Activated naive CD8-positive, alpha-beta T cell treated with anti-CD3 and anti-CD28 coated beads, Interleukin-2, amount 10 ng/mL, durations not matched to agents 7 days and 5 days (primary cell): ENCODE measurements at regions not wholly inside any gene's neighbourhood (a gene's known extent, or its start where the extent isn't known, plus 50 kb on each side); places are given as distances from the start of the nearest gene placed in this dataset.
"Not testable (repeated sequence)": the region's sequence is repeated elsewhere in the genome, so short reads cannot be mapped to it uniquely, and the experiment has no call there.

ENCODE experiments used
- ATAC-seq: fragments of 150-1000 bp; cut with Tn5 transposase; one replicate; pipeline ENCODE4 v1.10.0; 2021; ENCODE audit warnings: low read depth, moderate library complexity
- POLR2A ChIA-PET: fragments of 350-600 bp; sonication (Branson Sonifier 250); formaldehyde crosslinking; loops from one replicate; lab custom pipeline; 2021; ENCODE audit warnings: antibody characterized with exemption; lab: Charles Lee
- DNase-seq: peaks from one replicate; pipeline ENCODE4 v3.0.0; 2021
- H3K27ac Mint-ChIP-seq: one replicate; pipeline ENCODE4 v1.8.0; 2022; ENCODE audit warnings: mild to moderate bottlenecking, mixed read lengths
- H3K27me3 Mint-ChIP-seq: one replicate; pipeline ENCODE4 v1.8.0; 2022; ENCODE audit warnings: mild to moderate bottlenecking, moderate library complexity, mixed read lengths
- H3K36me3 Mint-ChIP-seq: one replicate; pipeline ENCODE4 v1.8.0; 2021; ENCODE audit warnings: mild to moderate bottlenecking, mixed read lengths
- H3K4me1 Mint-ChIP-seq: one replicate; pipeline ENCODE4 v1.8.0; 2021; ENCODE audit warnings: mixed read lengths
- H3K4me3 Mint-ChIP-seq: one replicate; pipeline ENCODE4 v1.8.0; 2022; ENCODE audit warnings: mild to moderate bottlenecking, moderate library complexity, mixed read lengths
- H3K9me3 Mint-ChIP-seq: one replicate; pipeline ENCODE4 v1.8.0; 2021; ENCODE audit warnings: mixed read lengths

GRCh38 chr12:18824287-18824686, 86.4 kb downstream of the CAPZA3 start:
- Mint-ChIP-seq H3K27ac (no peak overlapping the region), H3K36me3 (no peaks in the 10 kb centered on the region), H3K9me3 (no peaks in the 10 kb centered on the region), H3K27me3 (no peaks in the 10 kb centered on the region), H3K4me3 (no peak overlapping the region), H3K4me1 (no peaks in the 10 kb centered on the region)
- DNase-seq = no peak
- POLR2A ChIA-PET = no interaction called here
- ATAC-seq = no peak

GRCh38 chr12:18825138-18825537, 87.2 kb downstream of the CAPZA3 start:
- no peaks in the 10 kb centered on the region for H3K9me3 Mint-ChIP-seq
- no peaks in the 10 kb centered on the region for H3K36me3 Mint-ChIP-seq
- H3K27ac Mint-ChIP-seq = no peak overlapping the region
- DNase-seq (no peak), ATAC-seq (no peak)
- no peak overlapping the region for H3K4me3 Mint-ChIP-seq
- H3K27me3 Mint-ChIP-seq = no peaks in the 10 kb centered on the region
- POLR2A ChIA-PET = no interaction called here
- no peaks in the 10 kb centered on the region for H3K4me1 Mint-ChIP-seq

- H3K36me3 Mint-ChIP-seq = no peaks in the 10 kb centered on the region
- H3K27ac Mint-ChIP-seq = no peak overlapping the region
- no peak for ATAC-seq
- POLR2A ChIA-PET = no interaction called here
- H3K4me3 Mint-ChIP-seq = no peak overlapping the region
- no peaks in the 10 kb centered on the region for H3K4me1 Mint-ChIP-seq
- H3K27me3 Mint-ChIP-seq = no peaks in the 10 kb centered on the region
- no peaks in the 10 kb centered on the region for H3K9me3 Mint-ChIP-seq
- no peak for DNase-seq
Measured at GRCh38 chr12:18827913-18828312, 90.0 kb downstream of the CAPZA3 start.

GRCh38 chr12:18828483-18828882, 90.6 kb downstream of the CAPZA3 start:
- POLR2A ChIA-PET = no interaction called here

GRCh38 chr12:18828987-18829386, 91.1 kb downstream of the CAPZA3 start:
- ATAC-seq = no peak
- no peak for DNase-seq
- no peaks in the 10 kb centered on the region for H3K27me3 Mint-ChIP-seq
- POLR2A ChIA-PET = no interaction called here
- no peaks in the 10 kb centered on the region for H3K9me3 Mint-ChIP-seq
- no peak overlapping the region for H3K4me3 Mint-ChIP-seq
- H3K4me1 Mint-ChIP-seq = no peaks in the 10 kb centered on the region
- no peaks in the 10 kb centered on the region for H3K36me3 Mint-ChIP-seq
- no peak overlapping the region for H3K27ac Mint-ChIP-seq

More at GRCh38 chr12:18828483-18828882, 90.6 kb downstream of the CAPZA3 start:
- DNase-seq = no peak
- Mint-ChIP-seq H3K9me3 (no peaks in the 10 kb centered on the region), H3K36me3 (no peaks in the 10 kb centered on the region), H3K4me1 (no peaks in the 10 kb centered on the region), H3K27ac (no peak overlapping the region), H3K4me3 (no peak overlapping the region), H3K27me3 (no peaks in the 10 kb centered on the region)
- ATAC-seq = no peak

- H3K27ac Mint-ChIP-seq, DNase-seq, H3K27me3 Mint-ChIP-seq, POLR2A ChIA-PET, H3K4me1 Mint-ChIP-seq, H3K4me3 Mint-ChIP-seq, H3K9me3 Mint-ChIP-seq, ATAC-seq, H3K36me3 Mint-ChIP-seq: not testable (repeated sequence)
Measured at GRCh38 chr12:18832932-18833331, 95.0 kb downstream of the CAPZA3 start.

- Mint-ChIP-seq H3K9me3 (peaks cover 3% of the 10 kb centered on the region), H3K4me1 (no peaks in the 10 kb centered on the region), H3K27ac (no peak overlapping the region), H3K4me3 (no peak overlapping the region), H3K27me3 (no peaks in the 10 kb centered on the region), H3K36me3 (no peaks in the 10 kb centered on the region)
- POLR2A ChIA-PET = no interaction called here
- ATAC-seq = no peak
- no peak for DNase-seq
Measured at GRCh38 chr12:18837025-18837424, 99.1 kb downstream of the CAPZA3 start.

GRCh38 chr12:18837505-18837904, 99.6 kb downstream of the CAPZA3 start:
- H3K27me3 Mint-ChIP-seq = no peaks in the 10 kb centered on the region
- no peaks in the 10 kb centered on the region for H3K4me1 Mint-ChIP-seq
- no peak overlapping the region for H3K27ac Mint-ChIP-seq

GRCh38 chr12:18840997-18841396, 103.1 kb downstream of the CAPZA3 start:
- ATAC-seq, H3K36me3 Mint-ChIP-seq, POLR2A ChIA-PET: not testable (repeated sequence)

More at GRCh38 chr12:18837505-18837904, 99.6 kb downstream of the CAPZA3 start:
- ATAC-seq = no peak
- no peak for DNase-seq
- H3K36me3 Mint-ChIP-seq = no peaks in the 10 kb centered on the region
- peaks cover 3% of the 10 kb centered on the region for H3K9me3 Mint-ChIP-seq
- no peak overlapping the region for H3K4me3 Mint-ChIP-seq
- POLR2A ChIA-PET = no interaction called here

GRCh38 chr12:18849080-18849479, 111.2 kb downstream of the CAPZA3 start:
- Mint-ChIP-seq H3K27ac (no peak overlapping the region), H3K9me3 (no peaks in the 10 kb centered on the region), H3K4me1 (no peaks in the 10 kb centered on the region), H3K4me3 (no peak overlapping the region), H3K27me3 (peaks cover 3% of the 10 kb centered on the region), H3K36me3 (no peaks in the 10 kb centered on the region)
- POLR2A ChIA-PET = no interaction called here
- ATAC-seq (no peak), DNase-seq (no peak)

More at GRCh38 chr12:18840997-18841396, 103.1 kb downstream of the CAPZA3 start:
- not testable (repeated sequence) for H3K4me1 Mint-ChIP-seq, H3K27ac Mint-ChIP-seq, H3K9me3 Mint-ChIP-seq, DNase-seq, H3K4me3 Mint-ChIP-seq, H3K27me3 Mint-ChIP-seq

GRCh38 chr12:18849761-18850160, 111.8 kb downstream of the CAPZA3 start:
- ATAC-seq (no peak), DNase-seq (no peak)
- Mint-ChIP-seq H3K9me3 (no peaks in the 10 kb centered on the region), H3K36me3 (no peaks in the 10 kb centered on the region), H3K4me1 (no peaks in the 10 kb centered on the region), H3K4me3 (no peak overlapping the region), H3K27ac (no peak overlapping the region), H3K27me3 (peaks cover 3% of the 10 kb centered on the region)
- POLR2A ChIA-PET = no interaction called here

GRCh38 chr12:18850752-18851151, 112.8 kb downstream of the CAPZA3 start:
- H3K9me3 Mint-ChIP-seq = no peaks in the 10 kb centered on the region
- POLR2A ChIA-PET = no interaction called here
- no peak overlapping the region for H3K4me3 Mint-ChIP-seq
- ATAC-seq = no peak
- no peaks in the 10 kb centered on the region for H3K4me1 Mint-ChIP-seq
- H3K36me3 Mint-ChIP-seq = no peaks in the 10 kb centered on the region
- DNase-seq = no peak
- peaks cover 3% of the 10 kb centered on the region for H3K27me3 Mint-ChIP-seq
- no peak overlapping the region for H3K27ac Mint-ChIP-seq

GRCh38 chr12:18851271-18851670, 113.4 kb downstream of the CAPZA3 start:
- Mint-ChIP-seq H3K36me3 (no peaks in the 10 kb centered on the region), H3K4me1 (no peaks in the 10 kb centered on the region), H3K9me3 (no peaks in the 10 kb centered on the region), H3K4me3 (no peak overlapping the region), H3K27me3 (peaks cover 3% of the 10 kb centered on the region), H3K27ac (no peak overlapping the region)
- ATAC-seq = no peak
- POLR2A ChIA-PET = no interaction called here
- DNase-seq = no peak

GRCh38 chr12:18853570-18854366, 115.8 kb downstream of the CAPZA3 start:
- no peaks in the 10 kb centered on the region for H3K36me3 Mint-ChIP-seq
- no peaks in the 10 kb centered on the region for H3K4me1 Mint-ChIP-seq
- peaks cover 3% of the 10 kb centered on the region for H3K27me3 Mint-ChIP-seq
- H3K27ac Mint-ChIP-seq = no peak overlapping the region
- no peak for DNase-seq
- POLR2A ChIA-PET = no interaction called here
- no peak overlapping the region for H3K4me3 Mint-ChIP-seq
- H3K9me3 Mint-ChIP-seq = no peaks in the 10 kb centered on the region
- ATAC-seq = no peak
